ENCODE measurements at regions not wholly inside any gene's neighbourhood (a gene's known extent, or its start where the extent isn't known, plus 50 kb on each side); places are given as distances from the start of the nearest gene placed in this dataset.

GRCh38 chr10:30793093-30793492, 163.5 kb upstream of the LYZL2 start:
- no peak for TF ChIP-seq CTCF (IDR thresholded peaks at IDR 0.05; ENCODE audit: borderline replicate concordance, control extremely low read depth, extremely low read depth, insufficient read depth, missing control alignments)
- in situ Hi-C loops (cut with MboI; ENCODE audit: low sequenced_read_pairs, unreplicated experiment): loop anchor here (25.0 kb wide), 1 partner anchor 694 kb away; no protein-coding TSS in a partner anchor
- DNase-seq (ENCODE audit: low spot score): no peak

GRCh38 chr10:30792025-30792424, 162.5 kb upstream of the LYZL2 start:
- TF ChIP-seq CTCF (IDR thresholded peaks at IDR 0.05; ENCODE audit: borderline replicate concordance, control extremely low read depth, extremely low read depth, insufficient read depth, missing control alignments): no peak
- in situ Hi-C loops (cut with MboI; ENCODE audit: low sequenced_read_pairs, unreplicated experiment): loop anchor here (25.0 kb wide), 1 partner anchor 695 kb away; no protein-coding TSS in a partner anchor
- no peak for DNase-seq (ENCODE audit: low spot score)

- in situ Hi-C loops (cut with MboI; ENCODE audit: low sequenced_read_pairs, unreplicated experiment): loop anchor here (25.0 kb wide), 1 partner anchor 696 kb away; no protein-coding TSS in a partner anchor
- TF ChIP-seq CTCF (IDR thresholded peaks at IDR 0.05; ENCODE audit: borderline replicate concordance, control extremely low read depth, extremely low read depth, insufficient read depth, missing control alignments): no peak
- no peak for DNase-seq (ENCODE audit: low spot score)
Observed at GRCh38 chr10:30791197-30791611, 161.7 kb upstream of the LYZL2 start.

GRCh38 chr10:30789806-30790205, 160.3 kb upstream of the LYZL2 start:
- no peak for DNase-seq (ENCODE audit: low spot score)
- in situ Hi-C loops (cut with MboI; ENCODE audit: low sequenced_read_pairs, unreplicated experiment): loop anchor here (25.0 kb wide), 1 partner anchor 697 kb away; no protein-coding TSS in a partner anchor
- TF ChIP-seq CTCF (IDR thresholded peaks at IDR 0.05; ENCODE audit: borderline replicate concordance, control extremely low read depth, extremely low read depth, insufficient read depth, missing control alignments): no peak

GRCh38 chr10:30788307-30788706, 158.8 kb upstream of the LYZL2 start:
- DNase-seq (ENCODE audit: low spot score): no peak

GRCh38 chr10:30786906-30787305, 157.4 kb upstream of the LYZL2 start:
- in situ Hi-C loops (cut with MboI; ENCODE audit: low sequenced_read_pairs, unreplicated experiment): loop anchor here (25.0 kb wide), 1 partner anchor 700 kb away; no protein-coding TSS in a partner anchor
- no peak for TF ChIP-seq CTCF (IDR thresholded peaks at IDR 0.05; ENCODE audit: borderline replicate concordance, control extremely low read depth, extremely low read depth, insufficient read depth, missing control alignments)
- no peak for DNase-seq (ENCODE audit: low spot score)

More at GRCh38 chr10:30788307-30788706, 158.8 kb upstream of the LYZL2 start:
- in situ Hi-C loops (cut with MboI; ENCODE audit: low sequenced_read_pairs, unreplicated experiment): loop anchor here (25.0 kb wide), 1 partner anchor 699 kb away; no protein-coding TSS in a partner anchor
- no peak for TF ChIP-seq CTCF (IDR thresholded peaks at IDR 0.05; ENCODE audit: borderline replicate concordance, control extremely low read depth, extremely low read depth, insufficient read depth, missing control alignments)
